GM12875 (cell line): ENCODE measurements at regions not wholly inside any gene's neighbourhood (a gene's known extent, or its start where the extent isn't known, plus 50 kb on each side); places are given as distances from the start of the nearest gene placed in this dataset.

ENCODE experiments used
- H3K4me3 ChIP-seq: one replicate; pipeline ENCODE4 v1.5.1; 2011; ENCODE audit warnings: low read depth, low read length, control low read depth
- CTCF ChIP-seq: IDR thresholded peaks from 2 replicates; pipeline ENCODE4 v1.5.1; 2011; ENCODE audit warnings: low read depth, mild to moderate bottlenecking, control low read depth, inconsistent platforms, low read length, moderate library complexity, borderline replicate concordance; ENCODE audit not compliant: insufficient read depth

GRCh38 chr16:49216593-49216992 lies 65.0 kb downstream of the CBLN1 start:
- H3K4me3 ChIP-seq: no peak overlapping the region
- no peak for TF ChIP-seq CTCF

GRCh38 chr16:49213594-49213993 lies 68.0 kb downstream of the CBLN1 start:
- H3K4me3 ChIP-seq: no peak overlapping the region
- TF ChIP-seq CTCF: no peak

- H3K4me3 ChIP-seq: no peak overlapping the region
- TF ChIP-seq CTCF: no peak
These were observed 77.4 kb downstream of the CBLN1 start for GRCh38 chr16:49204191-49204590.

- no peak for TF ChIP-seq CTCF
- no peak overlapping the region for H3K4me3 ChIP-seq
These were observed 78.3 kb downstream of the CBLN1 start for GRCh38 chr16:49203361-49203760.

GRCh38 chr16:49201118-49201517 lies 80.5 kb downstream of the CBLN1 start:
- no peak for TF ChIP-seq CTCF
- no peak overlapping the region for H3K4me3 ChIP-seq

GRCh38 chr16:49200223-49200820 lies 81.3 kb downstream of the CBLN1 start:
- TF ChIP-seq CTCF: no peak
- H3K4me3 ChIP-seq: no peak overlapping the region

GRCh38 chr16:49195237-49195548 lies 86.4 kb downstream of the CBLN1 start:
- H3K4me3 ChIP-seq: no peak overlapping the region
- no peak for TF ChIP-seq CTCF
